Prostate gland (tissue), 2 donors: ENCODE measurements at regions not wholly inside any gene's neighbourhood (a gene's known extent, or its start where the extent isn't known, plus 50 kb on each side); places are given as distances from the start of the nearest gene placed in this dataset.
"Not testable (repeated sequence)": the region's sequence is repeated elsewhere in the genome, so short reads cannot be mapped to it uniquely, and the experiment has no call there.

Experiments used
- POLR2A ChIP-seq: fragments of 450-650 bp; IDR thresholded peaks from one replicate; pipeline ENCODE4 v1.6.1; 2016; ENCODE audit warnings: antibody characterized with exemption, mild to moderate bottlenecking
- POLR2AphosphoS5 ChIP-seq: sonication (generic); formaldehyde crosslinking; IDR thresholded peaks from one replicate; pipeline ENCODE4 v1.6.1; 2017; ENCODE audit warnings: antibody characterized with exemption
- TF ChIP-seq, protein P1 (sequence below), 4 experiments: fragments of 200-600 bp in 2 of 4; fragments of 450-650 bp in 2 of 4; sonication (generic) in 2 of 4; IDR thresholded peaks; 1 replicate in 3 of 4; 2 replicates in 1 of 4; pipeline ENCODE4 v1.5.1; 2016 to 2019; ENCODE audit warnings: antibody characterized with exemption in 4 of 4, mild to moderate bottlenecking in 2 of 4, moderate library complexity in 2 of 4

DNA sequence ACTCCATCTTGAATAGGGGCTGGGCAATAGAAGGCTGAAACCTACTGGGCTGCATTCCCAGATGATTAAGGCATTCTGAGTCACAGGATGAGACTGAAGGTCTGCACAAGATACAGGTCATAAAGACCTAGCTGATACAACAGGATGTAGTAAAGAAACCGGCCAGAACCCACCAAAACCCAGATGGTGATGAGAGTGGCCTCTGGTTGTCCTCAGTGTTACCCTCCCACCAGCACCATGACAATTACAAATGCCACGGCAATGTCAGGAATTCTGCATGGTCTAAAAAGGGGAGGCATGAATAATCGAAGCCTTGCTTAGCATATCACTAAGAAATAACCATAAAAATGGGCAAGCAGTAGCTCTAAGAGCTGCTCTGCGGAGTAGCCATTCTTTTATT lies 197.0 kb upstream of the USP9Y start:
- TF ChIP-seq, protein P1, sequence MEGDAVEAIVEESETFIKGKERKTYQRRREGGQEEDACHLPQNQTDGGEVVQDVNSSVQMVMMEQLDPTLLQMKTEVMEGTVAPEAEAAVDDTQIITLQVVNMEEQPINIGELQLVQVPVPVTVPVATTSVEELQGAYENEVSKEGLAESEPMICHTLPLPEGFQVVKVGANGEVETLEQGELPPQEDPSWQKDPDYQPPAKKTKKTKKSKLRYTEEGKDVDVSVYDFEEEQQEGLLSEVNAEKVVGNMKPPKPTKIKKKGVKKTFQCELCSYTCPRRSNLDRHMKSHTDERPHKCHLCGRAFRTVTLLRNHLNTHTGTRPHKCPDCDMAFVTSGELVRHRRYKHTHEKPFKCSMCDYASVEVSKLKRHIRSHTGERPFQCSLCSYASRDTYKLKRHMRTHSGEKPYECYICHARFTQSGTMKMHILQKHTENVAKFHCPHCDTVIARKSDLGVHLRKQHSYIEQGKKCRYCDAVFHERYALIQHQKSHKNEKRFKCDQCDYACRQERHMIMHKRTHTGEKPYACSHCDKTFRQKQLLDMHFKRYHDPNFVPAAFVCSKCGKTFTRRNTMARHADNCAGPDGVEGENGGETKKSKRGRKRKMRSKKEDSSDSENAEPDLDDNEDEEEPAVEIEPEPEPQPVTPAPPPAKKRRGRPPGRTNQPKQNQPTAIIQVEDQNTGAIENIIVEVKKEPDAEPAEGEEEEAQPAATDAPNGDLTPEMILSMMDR (IDR thresholded peaks at IDR 0.05) = not testable (repeated sequence)
- TF ChIP-seq POLR2AphosphoS5, POLR2A: not testable (repeated sequence)
